ENCODE measurements at regions not wholly inside any gene's neighbourhood (a gene's known extent, or its start where the extent isn't known, plus 50 kb on each side); places are given as distances from the start of the nearest gene placed in this dataset.

DNA sequence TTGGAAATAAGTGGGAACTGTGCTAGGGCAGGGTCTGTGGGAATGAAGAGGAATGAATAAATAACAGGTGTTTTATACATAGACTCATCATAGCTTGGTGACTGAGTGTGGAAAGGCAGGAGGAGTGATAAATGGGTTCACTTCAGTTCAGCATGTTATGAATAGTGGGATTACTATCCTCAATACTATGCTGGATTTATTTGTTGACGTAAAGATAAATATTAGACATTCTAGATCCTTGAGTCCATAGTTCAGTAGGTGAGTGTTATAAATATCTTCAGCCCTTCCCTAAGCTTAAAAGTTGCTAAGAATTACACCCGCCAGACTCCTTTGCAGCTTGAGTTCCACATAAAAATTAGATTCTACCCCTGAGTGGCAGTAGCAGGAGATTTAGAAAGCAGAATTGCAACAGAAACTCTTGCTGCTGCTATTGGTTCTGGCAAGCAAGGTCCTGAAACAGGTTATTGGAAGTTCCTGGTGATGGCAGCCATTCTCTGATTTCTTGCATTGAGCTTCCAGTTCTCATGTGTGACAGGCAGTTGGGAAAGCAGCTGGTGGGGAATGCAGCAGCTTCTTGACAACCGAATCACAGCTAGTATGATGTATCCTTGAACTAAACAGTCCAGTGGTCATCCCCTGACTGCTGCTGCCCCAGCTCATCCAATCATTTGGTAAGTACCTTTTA is 1558.9 kb downstream of the FAM181B start:
- DNase-seq (ENCODE audit: low spot score), result no peak

DNA sequence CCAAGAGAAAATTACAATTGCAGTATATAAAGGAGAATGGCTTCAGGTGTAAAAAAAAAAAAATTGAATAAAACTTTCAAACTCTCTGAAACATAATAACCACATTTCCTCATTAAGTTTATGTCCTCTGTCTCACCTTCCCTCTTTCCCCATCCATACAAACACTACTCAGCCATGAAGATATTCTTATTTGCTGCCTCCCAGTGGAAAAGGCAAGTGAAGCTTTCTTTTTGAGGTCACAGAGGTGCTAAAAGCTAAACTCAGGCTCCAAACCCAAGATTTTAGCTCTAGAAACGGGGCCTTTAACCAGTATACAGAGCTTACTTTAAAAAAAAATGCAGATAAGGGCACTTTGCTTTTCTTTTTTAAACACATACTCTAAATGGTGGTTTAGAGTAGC is 1568.5 kb downstream of the FAM181B start:
- DNase-seq (ENCODE audit: low spot score), result no peak

DNA sequence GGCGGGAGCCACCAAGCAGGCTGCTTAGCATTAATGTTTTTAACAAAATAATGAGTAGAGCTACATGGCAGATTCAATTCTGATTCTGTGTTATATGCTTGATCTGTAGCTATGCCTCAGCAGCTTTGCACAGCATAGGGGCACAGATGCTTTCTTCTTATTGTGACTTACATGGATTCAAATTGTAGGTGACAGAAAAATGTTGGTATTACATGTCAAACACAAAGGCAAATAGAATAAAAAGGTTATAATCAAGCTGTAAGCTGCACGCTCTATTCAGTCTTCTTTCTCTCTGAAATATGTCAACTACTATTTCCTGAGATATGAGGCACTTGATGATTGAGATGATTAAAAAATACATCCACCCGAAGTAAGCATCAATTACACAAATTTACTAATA is 1573.8 kb downstream of the FAM181B start:
- no peak for DNase-seq (ENCODE audit: low spot score)

DNA sequence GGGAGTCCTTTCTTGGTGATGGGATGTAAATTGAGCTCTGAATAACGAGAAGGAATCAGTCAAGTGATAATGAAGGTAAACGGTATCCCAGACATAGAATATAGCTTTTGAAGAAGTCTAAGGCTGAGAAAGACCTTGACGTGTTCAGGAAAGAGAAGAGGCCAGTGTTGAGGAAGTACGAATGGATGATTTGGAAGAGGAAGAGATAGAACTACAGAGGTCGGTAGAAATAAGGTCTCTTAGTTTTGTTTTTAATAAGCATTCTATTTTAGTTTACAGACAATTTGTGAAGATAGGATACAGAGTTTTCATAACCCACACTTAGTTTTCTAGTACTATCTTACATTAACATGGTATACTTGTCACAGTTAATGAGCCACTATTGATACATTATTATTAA is 1598.1 kb downstream of the FAM181B start:
- DNase-seq (ENCODE audit: low spot score), result no peak

DNA sequence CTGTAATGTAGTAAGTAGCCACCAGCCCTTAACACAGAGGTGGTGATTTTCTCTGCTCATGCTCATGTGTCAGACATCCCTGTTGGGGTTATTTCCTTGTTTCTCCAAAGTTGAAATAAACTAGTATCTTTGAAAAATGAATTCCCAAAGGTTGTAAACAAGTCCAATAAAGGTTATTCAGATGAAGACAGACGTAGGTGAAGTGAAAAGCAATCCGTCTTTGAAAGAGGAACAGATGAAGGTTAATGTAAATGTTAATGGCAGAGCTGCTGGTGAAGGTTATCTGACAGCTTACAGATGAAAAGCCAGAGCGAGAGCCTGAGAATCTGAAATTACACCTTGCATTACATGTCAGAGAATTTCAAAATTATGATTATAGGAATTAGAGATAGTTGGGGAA is 1604.0 kb downstream of the FAM181B start:
- no peak for DNase-seq (ENCODE audit: low spot score)

DNA sequence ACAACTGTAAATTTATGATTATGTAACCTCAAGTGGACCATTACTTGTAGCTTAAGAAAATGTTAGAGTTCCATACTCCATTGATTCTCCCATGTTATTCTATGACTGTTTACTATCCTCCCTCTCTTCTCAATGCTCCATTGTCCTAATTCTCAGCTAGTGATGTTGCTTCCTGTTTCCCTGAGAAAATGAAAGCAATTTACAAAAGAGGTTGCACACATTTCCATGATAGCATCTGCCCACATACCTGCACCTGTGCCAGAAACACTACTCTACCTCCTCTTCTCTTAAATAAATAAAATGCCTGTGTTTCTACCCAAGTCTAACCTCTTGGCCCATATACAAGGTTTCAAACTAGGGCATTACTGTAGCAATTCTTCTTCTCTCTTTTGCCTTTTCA is 1620.9 kb downstream of the FAM181B start:
- DNase-seq (ENCODE audit: low spot score), result no peak

DNA sequence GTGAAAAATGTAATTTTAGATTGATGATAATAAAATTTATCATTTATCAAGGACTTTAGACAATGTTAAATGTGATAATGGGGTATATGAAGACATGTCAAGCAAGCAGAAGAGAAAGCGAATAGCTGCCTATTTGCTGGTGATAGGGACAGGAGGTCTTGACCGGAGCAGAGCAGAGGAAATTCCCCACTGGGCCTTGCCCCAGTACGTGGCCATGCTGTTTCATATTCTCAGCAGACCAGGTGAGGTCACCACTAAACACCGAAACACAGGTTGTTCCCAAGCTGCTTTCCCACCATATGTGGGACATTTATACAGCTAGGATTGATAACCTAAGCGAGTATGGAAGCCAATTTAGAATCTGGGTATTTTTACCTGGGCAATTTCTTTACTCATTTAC is 1629.6 kb downstream of the FAM181B start:
- no peak for DNase-seq (ENCODE audit: low spot score)

- DNase-seq (ENCODE audit: low spot score), result no peak
Observed at GRCh38 chr11:81098471-81098870, 1635.2 kb downstream of the FAM181B start.

DNA sequence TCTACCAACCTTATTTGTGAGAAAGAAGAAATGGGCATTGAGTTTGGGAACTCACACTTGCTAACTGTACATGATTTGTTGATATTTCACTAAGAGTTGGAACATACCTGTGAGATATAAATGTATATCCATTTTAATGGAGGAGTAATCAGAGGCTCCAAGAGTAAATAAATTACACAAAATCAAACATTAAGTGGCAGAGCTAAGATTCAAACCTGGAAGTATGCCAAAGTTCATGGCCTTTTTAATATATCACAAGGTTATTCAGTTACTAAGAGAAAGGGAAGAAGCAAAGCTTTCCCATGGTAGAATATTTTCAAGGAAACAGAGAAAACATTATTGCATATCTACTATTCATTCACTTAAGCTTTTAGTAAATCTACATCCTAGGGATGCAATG is 1641.1 kb downstream of the FAM181B start:
- DNase-seq (ENCODE audit: low spot score), result no peak

DNA sequence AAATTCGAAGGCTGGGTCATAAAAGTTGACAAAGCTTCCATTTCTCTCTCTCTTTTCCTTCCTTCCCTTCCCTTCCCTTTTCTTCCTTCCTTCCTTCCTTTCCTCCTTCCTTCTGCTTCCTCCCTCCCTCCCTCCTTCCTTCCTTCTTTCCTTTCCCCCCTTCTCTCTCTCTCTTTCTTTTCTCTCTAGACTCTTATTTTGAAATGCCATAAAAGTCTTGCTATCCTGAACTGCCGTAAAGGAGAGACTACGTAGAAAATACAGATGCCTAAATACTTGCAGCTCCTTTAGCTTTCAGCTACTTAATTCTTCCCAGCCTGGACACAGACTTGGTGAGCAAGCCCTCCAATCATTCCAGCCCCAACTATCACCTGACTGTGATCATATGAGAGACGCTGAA is 1644.4 kb downstream of the FAM181B start:
- DNase-seq (ENCODE audit: low spot score), result no peak

- no peak for DNase-seq (ENCODE audit: low spot score)
Observed at GRCh38 chr11:81080476-81080875, 1639.6 kb upstream of the TENM4 start.

GRCh38 chr11:81072273-81072672 is 1631.4 kb upstream of the TENM4 start:
- no peak for DNase-seq (ENCODE audit: low spot score)

GRCh38 chr11:81071606-81072005 is 1630.8 kb upstream of the TENM4 start:
- no peak for DNase-seq (ENCODE audit: low spot score)

GRCh38 chr11:81070948-81071347 is 1630.1 kb upstream of the TENM4 start:
- no peak for DNase-seq (ENCODE audit: low spot score)

GRCh38 chr11:81059356-81059755 is 1618.5 kb upstream of the TENM4 start:
- no peak for DNase-seq (ENCODE audit: low spot score)

GRCh38 chr11:81052344-81053158 is 1611.7 kb upstream of the TENM4 start:
- DNase-seq (ENCODE audit: low spot score), result no peak

DNA sequence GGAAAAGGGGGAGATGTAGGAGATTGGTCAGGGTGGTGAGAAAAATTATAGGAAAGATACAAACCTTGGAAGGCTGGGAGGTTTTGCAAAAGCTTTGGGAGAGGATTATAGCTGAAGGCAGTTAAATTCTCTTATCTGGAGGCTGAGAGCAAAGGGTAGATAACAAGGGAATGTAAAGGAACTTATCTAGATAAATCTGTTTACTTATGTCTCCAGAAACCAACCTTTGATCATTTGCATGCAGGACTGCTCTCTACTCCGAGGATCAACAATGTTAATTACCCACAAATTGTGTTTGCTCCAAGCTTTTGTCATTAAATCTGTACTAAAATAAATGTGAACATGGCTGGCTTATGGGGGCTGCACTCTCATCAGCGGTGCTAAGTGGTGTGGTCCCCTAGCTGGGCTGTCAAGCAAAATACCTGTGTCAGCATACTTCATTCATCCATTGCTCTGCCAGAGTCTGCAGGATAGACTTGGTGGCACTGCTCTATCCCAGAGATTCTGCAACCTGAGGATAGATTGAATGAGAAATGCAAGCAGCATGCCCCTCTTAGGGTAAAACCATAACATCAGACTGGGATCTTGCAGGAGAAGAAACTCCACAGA is 1599.2 kb upstream of the TENM4 start:
- DNase-seq (ENCODE audit: low spot score), result no peak

- no peak for DNase-seq (ENCODE audit: low spot score)
Observed at GRCh38 chr11:81036168-81036870, 1595.5 kb upstream of the TENM4 start.

- DNase-seq (ENCODE audit: low spot score), result no peak
Observed at GRCh38 chr11:81033779-81034540, 1593.1 kb upstream of the TENM4 start.

- no peak for DNase-seq (ENCODE audit: low spot score)
Observed at GRCh38 chr11:81032906-81033305, 1592.1 kb upstream of the TENM4 start.

DNA sequence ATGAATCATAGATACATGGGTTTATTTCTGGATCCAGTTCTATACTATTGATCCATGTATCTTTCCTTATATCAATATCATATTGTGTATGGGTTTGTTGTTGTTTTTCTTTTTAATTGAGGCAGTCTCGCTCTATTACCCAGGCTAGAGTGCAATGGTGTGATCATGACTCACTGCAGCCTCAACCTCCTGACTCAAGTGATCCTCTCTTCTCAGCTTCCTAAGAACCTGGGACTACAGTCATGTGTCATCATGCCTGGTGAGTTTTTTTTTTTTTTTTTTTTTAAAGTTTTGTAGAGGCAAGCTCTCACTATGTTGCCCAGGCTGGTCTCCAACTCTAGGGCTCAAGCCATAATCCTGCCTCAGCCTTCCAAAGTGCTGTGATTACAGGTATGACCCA is 1589.4 kb upstream of the TENM4 start:
- DNase-seq (ENCODE audit: low spot score), result no peak

GRCh38 chr11:81026032-81026431 is 1585.2 kb upstream of the TENM4 start:
- DNase-seq (ENCODE audit: low spot score), result no peak
